ENCODE measurements at regions not wholly inside any gene's neighbourhood (a gene's known extent, or its start where the extent isn't known, plus 50 kb on each side); places are given as distances from the start of the nearest gene placed in this dataset.

DNA sequence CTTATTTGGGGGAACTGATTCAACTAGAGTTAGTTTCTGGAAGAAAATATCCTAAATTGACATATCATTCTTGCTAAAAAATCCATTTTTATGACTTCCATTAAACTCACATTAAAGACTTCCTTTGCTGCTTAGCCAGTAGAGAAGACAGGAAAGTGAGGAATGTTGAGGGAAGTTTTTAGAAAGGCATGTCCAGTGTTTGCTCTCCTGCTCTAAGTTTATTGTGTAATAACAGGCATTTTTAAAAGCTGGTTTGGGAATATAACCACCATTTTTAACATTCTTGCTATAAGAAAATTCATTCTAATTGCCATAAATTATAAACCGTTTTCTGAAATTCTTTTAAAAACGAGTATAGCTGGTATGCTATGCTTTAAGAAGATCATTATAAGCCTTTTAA is 428.0 kb downstream of the RAP2B start:
- no peak overlapping the region for H2AFZ ChIP-seq (ENCODE audit: low read length)
- no peak overlapping the region for H3K27ac ChIP-seq (ENCODE audit: low read depth, low read length, poor library complexity, severe bottlenecking)
- ChIA-PET POLR2A (interaction anchor here (0.7 to 1.1 kb wide), 2 partner anchors 29 to 142 kb away, joined by 3 read pairs; no protein-coding TSS in a partner anchor), CTCF (ENCODE audit: unreplicated experiment) (no interaction called here)
- no TSS peak for BruUV-seq (replicated peaks)
- no peak overlapping the region for H3K4me3 ChIP-seq (ENCODE audit: low read depth, low read length, poor library complexity, severe bottlenecking)
- H3K9me2 ChIP-seq (ENCODE audit: insufficient read depth, low read length), result no peaks in the 10 kb centered on the region
- no peaks in the 10 kb centered on the region for H3K9me3 ChIP-seq (ENCODE audit: low read length)
- H3K79me2 ChIP-seq (ENCODE audit: insufficient read depth, low read depth, low read length), result no peaks in the 10 kb centered on the region
- no peak for DNase-seq (ENCODE audit: low spot score)
- H3K4me1 ChIP-seq (ENCODE audit: insufficient read depth, low read length, poor library complexity, severe bottlenecking), result no peaks in the 10 kb centered on the region
- no peak overlapping the region for H3K4me2 ChIP-seq (ENCODE audit: low read length)
- intact Hi-C loops (cut with micrococcal nuclease; ENCODE audit: unreplicated experiment), result loop anchor here (10.0 kb wide), 1 partner anchor 545 kb away; no protein-coding TSS in a partner anchor
- no peaks in the 10 kb centered on the region for H4K20me1 ChIP-seq (ENCODE audit: insufficient read depth, low read length)
- no peaks in the 10 kb centered on the region for H3K36me3 ChIP-seq (ENCODE audit: insufficient read depth, low read length)
- TF ChIP-seq CTCF (conservative IDR thresholded peaks at IDR 0.05; ENCODE audit: low read length) (no peak), EZH2phosphoT487 (IDR thresholded peaks at IDR 0.05; ENCODE audit: borderline replicate concordance, low read depth, low read length) (no peak)

DNA sequence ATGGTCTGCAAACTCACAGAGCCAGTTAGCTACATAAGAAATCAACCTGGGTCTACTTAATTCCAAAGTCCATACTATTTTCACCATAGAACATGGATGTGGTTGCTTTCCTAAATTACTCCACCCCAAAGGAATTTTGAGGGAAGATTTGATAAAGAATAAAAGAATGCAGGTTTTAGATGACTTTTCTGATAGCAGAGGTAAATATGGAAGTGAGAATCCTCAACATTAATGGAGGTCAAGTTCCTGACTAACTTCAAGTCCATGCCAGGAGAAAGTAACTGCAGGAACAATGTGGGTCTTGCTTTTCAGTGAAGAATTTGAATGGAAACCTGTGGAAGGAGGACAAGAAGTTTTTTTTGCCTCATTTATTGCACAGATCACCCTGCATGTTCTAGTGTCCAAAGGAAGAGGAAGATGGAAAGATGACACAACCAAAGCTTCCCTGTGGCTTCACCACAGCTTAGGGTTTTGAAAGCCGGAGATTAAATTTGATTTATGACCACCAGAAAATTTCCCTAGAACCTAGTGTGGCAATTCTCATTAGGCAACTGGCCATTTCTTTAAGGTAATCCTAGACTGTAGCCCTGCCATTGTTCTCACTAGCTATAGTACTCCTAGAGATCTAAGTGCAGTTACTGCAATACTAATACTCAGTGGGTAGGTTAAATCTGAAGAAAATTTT is 429.7 kb downstream of the RAP2B start:
- no peak for DNase-seq (ENCODE audit: low spot score)
- no peak overlapping the region for H3K27ac ChIP-seq (ENCODE audit: low read depth, low read length, poor library complexity, severe bottlenecking)
- no peaks in the 10 kb centered on the region for H4K20me1 ChIP-seq (ENCODE audit: insufficient read depth, low read length)
- no peaks in the 10 kb centered on the region for H3K9me3 ChIP-seq (ENCODE audit: low read length)
- intact Hi-C loops (cut with micrococcal nuclease; ENCODE audit: unreplicated experiment), result loop anchor here (10.0 kb wide), 1 partner anchor 547 kb away; no protein-coding TSS in a partner anchor
- TF ChIP-seq CTCF (conservative IDR thresholded peaks at IDR 0.05; ENCODE audit: low read length) (no peak), EZH2phosphoT487 (IDR thresholded peaks at IDR 0.05; ENCODE audit: borderline replicate concordance, low read depth, low read length) (no peak)
- no peak overlapping the region for H3K4me2 ChIP-seq (ENCODE audit: low read length)
- H3K36me3 ChIP-seq (ENCODE audit: insufficient read depth, low read length), result peaks cover 10% of the 10 kb centered on the region
- H3K9me2 ChIP-seq (ENCODE audit: insufficient read depth, low read length), result no peaks in the 10 kb centered on the region
- POLR2A ChIA-PET, result no interaction called here
- H2AFZ ChIP-seq (ENCODE audit: low read length), result no peak overlapping the region
- no peaks in the 10 kb centered on the region for H3K4me1 ChIP-seq (ENCODE audit: insufficient read depth, low read length, poor library complexity, severe bottlenecking)
- BruUV-seq (replicated peaks), result no TSS peak
- no peaks in the 10 kb centered on the region for H3K79me2 ChIP-seq (ENCODE audit: insufficient read depth, low read depth, low read length)
- CTCF ChIA-PET (ENCODE audit: unreplicated experiment), result no interaction called here
- no peak overlapping the region for H3K4me3 ChIP-seq (ENCODE audit: low read depth, low read length, poor library complexity, severe bottlenecking)

DNA sequence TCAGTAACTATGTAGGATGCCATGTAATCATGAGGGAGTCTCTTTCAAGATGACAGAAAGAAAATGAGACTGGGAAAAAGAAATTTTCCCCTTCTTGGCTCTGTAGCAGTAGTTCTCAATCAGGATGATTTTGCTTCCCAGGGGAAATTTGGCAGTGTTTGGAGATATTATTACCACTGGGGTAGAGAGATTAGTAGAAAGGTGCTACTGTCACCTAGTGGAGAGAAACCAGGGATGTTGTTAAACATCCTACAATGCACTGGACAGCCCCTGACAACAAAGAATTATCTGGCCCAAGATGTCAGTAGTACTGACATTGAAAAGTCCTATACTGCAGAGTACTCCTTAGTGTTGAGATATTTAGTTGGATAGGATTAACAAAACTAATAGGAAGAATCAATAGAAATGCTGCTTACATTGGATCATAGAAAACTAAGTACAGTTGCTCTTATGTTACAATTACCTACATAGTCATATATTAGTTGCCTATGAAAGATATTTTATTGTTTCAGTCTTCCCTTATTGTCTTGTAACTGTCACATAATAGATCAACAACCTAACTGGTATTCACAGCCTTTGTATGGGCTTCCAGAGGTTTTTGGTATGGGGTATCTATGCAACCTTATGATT is 433.3 kb downstream of the RAP2B start:
- ChIA-PET POLR2A (interaction anchor here (0.7 kb wide), 1 partner anchor 34 kb away, joined by 3 read pairs; no protein-coding TSS in a partner anchor), CTCF (ENCODE audit: unreplicated experiment) (no interaction called here)
- no peaks in the 10 kb centered on the region for H3K9me2 ChIP-seq (ENCODE audit: insufficient read depth, low read length)
- no peaks in the 10 kb centered on the region for H3K9me3 ChIP-seq (ENCODE audit: low read length)
- no peaks in the 10 kb centered on the region for H3K79me2 ChIP-seq (ENCODE audit: insufficient read depth, low read depth, low read length)
- H4K20me1 ChIP-seq (ENCODE audit: insufficient read depth, low read length), result no peaks in the 10 kb centered on the region
- TF ChIP-seq EZH2phosphoT487 (IDR thresholded peaks at IDR 0.05; ENCODE audit: borderline replicate concordance, low read depth, low read length) (no peak), CTCF (conservative IDR thresholded peaks at IDR 0.05; ENCODE audit: low read length) (peak; percentile 75)
- no peak overlapping the region for H3K4me3 ChIP-seq (ENCODE audit: low read depth, low read length, poor library complexity, severe bottlenecking)
- no TSS peak for BruUV-seq (replicated peaks)
- H3K36me3 ChIP-seq (ENCODE audit: insufficient read depth, low read length), result peaks cover 10% of the 10 kb centered on the region
- H3K27ac ChIP-seq (ENCODE audit: low read depth, low read length, poor library complexity, severe bottlenecking), result no peak overlapping the region
- DNase-seq (ENCODE audit: low spot score), result peak; percentile 18
- no peaks in the 10 kb centered on the region for H3K4me1 ChIP-seq (ENCODE audit: insufficient read depth, low read length, poor library complexity, severe bottlenecking)
- intact Hi-C loops (cut with micrococcal nuclease; ENCODE audit: unreplicated experiment), result loop anchor here (10.0 kb wide), 1 partner anchor 550 kb away; no protein-coding TSS in a partner anchor
- no peak overlapping the region for H2AFZ ChIP-seq (ENCODE audit: low read length)
- no peak overlapping the region for H3K4me2 ChIP-seq (ENCODE audit: low read length)
